ENCODE measurements at regions not wholly inside any gene's neighbourhood (a gene's known extent, or its start where the extent isn't known, plus 50 kb on each side); places are given as distances from the start of the nearest gene placed in this dataset.

GRCh38 chr1:96934282-96934681 lies 212.7 kb downstream of the PTBP2 start:
- no peak overlapping the region for H3K4me3 Mint-ChIP-seq
- no peaks in the 10 kb centered on the region for H3K9me3 Mint-ChIP-seq
- peaks cover 1% of the 10 kb centered on the region for H3K27me3 Mint-ChIP-seq
- no peaks in the 10 kb centered on the region for H3K36me3 Mint-ChIP-seq
- no peak overlapping the region for H3K27ac Mint-ChIP-seq
- no peaks in the 10 kb centered on the region for H3K4me1 Mint-ChIP-seq

GRCh38 chr1:96944432-96945092 lies 223.0 kb downstream of the PTBP2 start:
- Mint-ChIP-seq H3K27ac (no peak overlapping the region), H3K4me3 (no peak overlapping the region), H3K9me3 (peaks cover 0 to 2% (median 0%) of the 10 kb centered on the region in 3 donors), H3K36me3 (no peaks in the 10 kb centered on the region), H3K4me1 (no peaks in the 10 kb centered on the region), H3K27me3 (peaks cover 5% of the 10 kb centered on the region)

GRCh38 chr1:96945509-96946084 lies 224.0 kb downstream of the PTBP2 start:
- H3K4me3 Mint-ChIP-seq, result no peak overlapping the region
- H3K4me1 Mint-ChIP-seq, result no peaks in the 10 kb centered on the region

GRCh38 chr1:96955307-96956012 lies 233.9 kb downstream of the PTBP2 start:
- H3K9me3 Mint-ChIP-seq, result no peaks in the 10 kb centered on the region
- no peaks in the 10 kb centered on the region for H3K4me1 Mint-ChIP-seq
- H3K4me3 Mint-ChIP-seq, result no peak overlapping the region
- H3K27me3 Mint-ChIP-seq, result no peaks in the 10 kb centered on the region
- no peak overlapping the region for H3K27ac Mint-ChIP-seq
- no peaks in the 10 kb centered on the region for H3K36me3 Mint-ChIP-seq

More at GRCh38 chr1:96945509-96946084, 224.0 kb downstream of the PTBP2 start:
- peaks cover 5% of the 10 kb centered on the region for H3K27me3 Mint-ChIP-seq
- H3K27ac Mint-ChIP-seq, result no peak overlapping the region
- peaks cover 0 to 2% (median 0%) of the 10 kb centered on the region in 3 donors for H3K9me3 Mint-ChIP-seq
- no peaks in the 10 kb centered on the region for H3K36me3 Mint-ChIP-seq

GRCh38 chr1:96962216-96962615 lies 240.6 kb downstream of the PTBP2 start:
- Mint-ChIP-seq H3K27me3 (peaks cover 2% of the 10 kb centered on the region), H3K27ac (no peak overlapping the region), H3K4me1 (peaks cover 0 to 2% (median 0%) of the 10 kb centered on the region in 3 donors), H3K9me3 (no peaks in the 10 kb centered on the region), H3K36me3 (no peaks in the 10 kb centered on the region), H3K4me3 (no peak overlapping the region)

GRCh38 chr1:96962751-96963211 lies 241.2 kb downstream of the PTBP2 start:
- H3K27ac Mint-ChIP-seq, result no peak overlapping the region
- H3K9me3 Mint-ChIP-seq, result no peaks in the 10 kb centered on the region
- no peaks in the 10 kb centered on the region for H3K36me3 Mint-ChIP-seq
- H3K4me3 Mint-ChIP-seq, result no peak overlapping the region
- H3K4me1 Mint-ChIP-seq, result peaks cover 0 to 2% (median 0%) of the 10 kb centered on the region in 3 donors
- peaks cover 2% of the 10 kb centered on the region for H3K27me3 Mint-ChIP-seq

- no peaks in the 10 kb centered on the region for H3K36me3 Mint-ChIP-seq
- H3K27me3 Mint-ChIP-seq, result peaks cover 2% of the 10 kb centered on the region
Measured at GRCh38 chr1:96964761-96965160, 243.2 kb downstream of the PTBP2 start.

GRCh38 chr1:96966536-96967138 lies 245.1 kb downstream of the PTBP2 start:
- Mint-ChIP-seq H3K36me3 (no peaks in the 10 kb centered on the region), H3K9me3 (no peaks in the 10 kb centered on the region), H3K27ac (no peak overlapping the region), H3K4me1 (peaks cover 0 to 2% (median 0%) of the 10 kb centered on the region in 3 donors), H3K27me3 (peaks cover 7% of the 10 kb centered on the region), H3K4me3 (peak overlapping the region in 1 of 4 donors; percentile 10)

More at GRCh38 chr1:96964761-96965160, 243.2 kb downstream of the PTBP2 start:
- H3K4me1 Mint-ChIP-seq, result peaks cover 0 to 2% (median 0%) of the 10 kb centered on the region in 3 donors
- no peak overlapping the region for H3K4me3 Mint-ChIP-seq
- H3K9me3 Mint-ChIP-seq, result no peaks in the 10 kb centered on the region
- no peak overlapping the region for H3K27ac Mint-ChIP-seq

- H3K9me3 Mint-ChIP-seq, result no peaks in the 10 kb centered on the region
- H3K4me1 Mint-ChIP-seq, result peaks cover 0 to 2% (median 0%) of the 10 kb centered on the region in 3 donors
- H3K36me3 Mint-ChIP-seq, result no peaks in the 10 kb centered on the region
- H3K4me3 Mint-ChIP-seq, result no peak overlapping the region
- H3K27me3 Mint-ChIP-seq, result peaks cover 5% of the 10 kb centered on the region
- H3K27ac Mint-ChIP-seq, result no peak overlapping the region
Measured at GRCh38 chr1:96967311-96967710, 245.7 kb downstream of the PTBP2 start.

- Mint-ChIP-seq H3K4me1 (peaks cover 0 to 2% (median 0%) of the 10 kb centered on the region in 3 donors), H3K4me3 (no peak overlapping the region), H3K27me3 (peaks cover 5% of the 10 kb centered on the region)
Measured at GRCh38 chr1:96968541-96968940, 247.0 kb downstream of the PTBP2 start.

GRCh38 chr1:96968983-96969382 lies 247.4 kb downstream of the PTBP2 start:
- Mint-ChIP-seq H3K27me3 (peaks cover 5% of the 10 kb centered on the region), H3K27ac (no peak overlapping the region), H3K4me1 (peaks cover 0 to 2% (median 0%) of the 10 kb centered on the region in 3 donors)

More at GRCh38 chr1:96968541-96968940, 247.0 kb downstream of the PTBP2 start:
- Mint-ChIP-seq H3K9me3 (no peaks in the 10 kb centered on the region), H3K36me3 (no peaks in the 10 kb centered on the region), H3K27ac (no peak overlapping the region)

GRCh38 chr1:96969656-96970163 lies 248.1 kb downstream of the PTBP2 start:
- no peak overlapping the region for H3K4me3 Mint-ChIP-seq
- peaks cover 5% of the 10 kb centered on the region for H3K27me3 Mint-ChIP-seq
- no peaks in the 10 kb centered on the region for H3K9me3 Mint-ChIP-seq
- H3K27ac Mint-ChIP-seq, result no peak overlapping the region
- peaks cover 0 to 2% (median 0%) of the 10 kb centered on the region in 3 donors for H3K4me1 Mint-ChIP-seq
- no peaks in the 10 kb centered on the region for H3K36me3 Mint-ChIP-seq

More at GRCh38 chr1:96968983-96969382, 247.4 kb downstream of the PTBP2 start:
- H3K4me3 Mint-ChIP-seq, result no peak overlapping the region
- no peaks in the 10 kb centered on the region for H3K9me3 Mint-ChIP-seq
- H3K36me3 Mint-ChIP-seq, result no peaks in the 10 kb centered on the region

GRCh38 chr1:96971439-96971838 lies 249.9 kb downstream of the PTBP2 start:
- no peak overlapping the region for H3K27ac Mint-ChIP-seq
- no peaks in the 10 kb centered on the region for H3K9me3 Mint-ChIP-seq
- H3K4me1 Mint-ChIP-seq, result peaks cover 0 to 1% (median 0%) of the 10 kb centered on the region in 3 donors
- H3K4me3 Mint-ChIP-seq, result no peak overlapping the region
- H3K27me3 Mint-ChIP-seq, result peaks cover 5% of the 10 kb centered on the region
- no peaks in the 10 kb centered on the region for H3K36me3 Mint-ChIP-seq

- H3K36me3 Mint-ChIP-seq, result no peaks in the 10 kb centered on the region
- peaks cover 5% of the 10 kb centered on the region for H3K27me3 Mint-ChIP-seq
Measured at GRCh38 chr1:96971849-96972602, 250.4 kb downstream of the PTBP2 start.

More at GRCh38 chr1:96971849-96972602, 250.4 kb downstream of the PTBP2 start:
- no peaks in the 10 kb centered on the region for H3K9me3 Mint-ChIP-seq
- no peak overlapping the region for H3K4me3 Mint-ChIP-seq
- no peaks in the 10 kb centered on the region for H3K4me1 Mint-ChIP-seq
- H3K27ac Mint-ChIP-seq, result no peak overlapping the region

All from IgD-negative memory B cell (primary cell).